H9 (cell line): ENCODE measurements at regions not wholly inside any gene's neighbourhood (a gene's known extent, or its start where the extent isn't known, plus 50 kb on each side); places are given as distances from the start of the nearest gene placed in this dataset.

ENCODE experiments used
- DNase-seq: peaks from one replicate; pipeline ENCODE4 v3.0.0-alpha.2; 2017
- H2AFZ ChIP-seq: one replicate; pipeline ENCODE4 v1.6.1; 2013; ENCODE audit warnings: mild to moderate bottlenecking, low read length, control low read depth, moderate library complexity
- H2AK5ac ChIP-seq: 2 replicates; pipeline ENCODE4 v1.6.1; 2013; ENCODE audit warnings: low read length, control low read depth, mixed read lengths; ENCODE audit not compliant: insufficient read length
- H2BK120ac ChIP-seq: one replicate; pipeline ENCODE4 v1.6.1; 2013; ENCODE audit warnings: low read depth, mild to moderate bottlenecking, low read length, control low read depth, inconsistent platforms; ENCODE audit not compliant: poor library complexity, severe bottlenecking
- H2BK12ac ChIP-seq: 2 replicates; pipeline ENCODE4 v1.6.1; 2013; ENCODE audit warnings: low read length, control low read depth, mixed read lengths, low read depth; ENCODE audit not compliant: insufficient read length
- H2BK15ac ChIP-seq: 2 replicates; pipeline ENCODE4 v1.6.1; 2013; ENCODE audit warnings: low read depth, low read length, control low read depth
- H2BK20ac ChIP-seq: one replicate; pipeline ENCODE4 v1.6.1; 2013; ENCODE audit warnings: low read depth, mild to moderate bottlenecking, low read length, control low read depth, inconsistent platforms; ENCODE audit not compliant: poor library complexity, severe bottlenecking
- H2BK5ac ChIP-seq: 2 replicates; pipeline ENCODE4 v1.6.1; 2013; ENCODE audit warnings: low read length, control low read depth, mixed read lengths; ENCODE audit not compliant: insufficient read length
- H3K14ac ChIP-seq: 2 replicates; pipeline ENCODE4 v1.6.1; 2013; ENCODE audit warnings: low read length, control low read depth; ENCODE audit not compliant: insufficient read depth
- H3K18ac ChIP-seq: 2 replicates; pipeline ENCODE4 v1.6.1; 2013; ENCODE audit warnings: low read depth, mild to moderate bottlenecking, mixed read lengths, low read length, control low read depth; ENCODE audit not compliant: insufficient read length
- H3K23ac ChIP-seq: 2 replicates; pipeline ENCODE4 v1.6.1; 2013; ENCODE audit warnings: low read length, control low read depth, mixed read lengths, low read depth; ENCODE audit not compliant: insufficient read length
- H3K23me2 ChIP-seq: 2 replicates; pipeline ENCODE4 v1.6.1; 2013; ENCODE audit warnings: low read depth, mild to moderate bottlenecking, mixed read lengths, low read length, control low read depth; ENCODE audit not compliant: insufficient read length, poor library complexity, severe bottlenecking
- H3K27ac ChIP-seq: 2 replicates; pipeline ENCODE4 v1.5.1; 2013; ENCODE audit warnings: low read length, control low read depth, mixed read lengths, low read depth; ENCODE audit not compliant: insufficient read length
- H3K27me3 ChIP-seq: 2 replicates; pipeline ENCODE4 v1.6.1; 2013; ENCODE audit warnings: low read length, control low read depth, inconsistent platforms; ENCODE audit not compliant: insufficient read depth
- H3K4ac ChIP-seq: 2 replicates; pipeline ENCODE4 v1.6.1; 2013; ENCODE audit warnings: low read depth, mild to moderate bottlenecking, control low read depth, inconsistent platforms, low read length, moderate library complexity
- H3K4me1 ChIP-seq: 2 replicates; pipeline ENCODE4 v1.6.1; 2013; ENCODE audit warnings: low read length, control low read depth, inconsistent platforms; ENCODE audit not compliant: insufficient read depth
- H3K4me2 ChIP-seq: 2 replicates; pipeline ENCODE4 v1.6.1; 2013; ENCODE audit warnings: low read length, control low read depth, mixed read lengths; ENCODE audit not compliant: insufficient read length, insufficient read depth
- H3K56ac ChIP-seq: 2 replicates; pipeline ENCODE4 v1.6.1; 2013; ENCODE audit warnings: low read depth, mild to moderate bottlenecking, mixed read lengths, low read length, control low read depth; ENCODE audit not compliant: insufficient read length
- H3K79me1 ChIP-seq: 2 replicates; pipeline ENCODE4 v1.6.1; 2013; ENCODE audit warnings: low read depth, mild to moderate bottlenecking, moderate library complexity, low read length, control low read depth, inconsistent platforms; ENCODE audit not compliant: insufficient read depth, poor library complexity, severe bottlenecking
- H3K79me2 ChIP-seq: 2 replicates; pipeline ENCODE4 v1.6.1; 2013; ENCODE audit warnings: low read length, control low read depth, inconsistent platforms; ENCODE audit not compliant: insufficient read depth
- H3K9ac ChIP-seq: 2 replicates; pipeline ENCODE4 v1.6.1; 2013; ENCODE audit warnings: low read length, control low read depth, mixed read lengths; ENCODE audit not compliant: insufficient read length; ENCODE audit errors: extremely low read depth
- H3K9me3 ChIP-seq: one replicate; pipeline ENCODE4 v1.6.1; 2013; ENCODE audit warnings: low read depth, low read length, inconsistent platforms; ENCODE audit not compliant: control insufficient read depth
- H3T11ph ChIP-seq: one replicate; pipeline ENCODE4 v1.6.1; 2013; ENCODE audit warnings: mild to moderate bottlenecking, low read length, control low read depth, inconsistent platforms
- H4K20me1 ChIP-seq: one replicate; pipeline ENCODE4 v1.6.1; 2013; ENCODE audit not compliant: control insufficient read depth, insufficient read length, insufficient read depth
- H4K5ac ChIP-seq: 2 replicates; pipeline ENCODE4 v1.6.1; 2013; ENCODE audit warnings: low read depth, mild to moderate bottlenecking, mixed read lengths, low read length, control low read depth; ENCODE audit not compliant: insufficient read length
- H4K8ac ChIP-seq: replicated peaks from 2 replicates; pipeline ENCODE4 v1.6.1; 2013; ENCODE audit warnings: low read length, control low read depth, mixed read lengths, low read depth; ENCODE audit not compliant: insufficient read length
- H4K91ac ChIP-seq: 2 replicates; pipeline ENCODE4 v1.6.1; 2013; ENCODE audit warnings: low read depth, mild to moderate bottlenecking, moderate library complexity, mixed read lengths, low read length, control low read depth; ENCODE audit not compliant: insufficient read length
- H3K27ac Mint-ChIP-seq, 3 experiments: 2 replicates in 2 of 3; 3 replicates in 1 of 3; pipeline ENCODE4 v1.8.0; 2020 to 2021; ENCODE audit warnings: mixed read lengths in 3 of 3, mild to moderate bottlenecking in 1 of 3, moderate library complexity in 1 of 3
- H3K27me3 Mint-ChIP-seq: 2 replicates; pipeline ENCODE4 v1.8.0; 2021; ENCODE audit warnings: low read depth, mild to moderate bottlenecking, moderate library complexity, mixed read lengths
- H3K36me3 Mint-ChIP-seq, 3 experiments: 2 replicates in 2 of 3; 3 replicates in 1 of 3; pipeline ENCODE4 v1.8.0; 2020 to 2021; ENCODE audit warnings: low read depth in 3 of 3, mixed read lengths in 3 of 3; ENCODE audit not compliant: insufficient read depth in 1 of 3
- H3K4me1 Mint-ChIP-seq, 2 experiments: 2 replicates each; pipeline ENCODE4 v1.8.0; 2020; ENCODE audit warnings: mixed read lengths in 2 of 2
- H3K4me3 Mint-ChIP-seq, 2 experiments: 2 replicates in 1 of 2; 3 replicates in 1 of 2; pipeline ENCODE4 v1.8.0; 2020 to 2021; ENCODE audit warnings: mild to moderate bottlenecking in 2 of 2, mixed read lengths in 2 of 2, moderate library complexity in 1 of 2
- H3K9me3 Mint-ChIP-seq, 2 experiments: 2 replicates in 1 of 2; 3 replicates in 1 of 2; pipeline ENCODE4 v1.8.0; 2020; ENCODE audit warnings: mild to moderate bottlenecking in 2 of 2, mixed read lengths in 2 of 2, moderate library complexity in 1 of 2
- CTCF ChIP-seq: fragments of 200-600 bp; sonication (generic); conservative IDR thresholded peaks from 3 replicates; pipeline ENCODE4 v1.8.0; 2021; ENCODE audit warnings: antibody characterized with exemption, mild to moderate bottlenecking
- WGBS: extraction: QIAGEN DNeasy Blood & Tissue Kit; methylation state at CpG from one replicate; pipeline ENCODE4 v1.1.7; 2013; ENCODE audit warnings: missing lambda C conversion rate, low lambda C conversion rate, mixed read lengths; ENCODE audit not compliant: insufficient read length; ENCODE audit errors: extremely low coverage; 5-methylcytosine and 5-hydroxymethylcytosine counted together

GRCh38 chr1:178625695-178626094 is 99.3 kb upstream of the RALGPS2 start:
- Mint-ChIP-seq H3K27ac (no peak overlapping the region), H3K36me3 (peaks cover 0 to 2% (median 0%) of the 10 kb centered on the region in 3 experiments; a peak in 2 of 7 replicates), H3K4me3 (no peak overlapping the region), H3K27me3 (no peaks in the 10 kb centered on the region; the same call in none of the 2 replicates), H3K9me3 (peaks cover 0 to 1% of the 10 kb centered on the region in 2 experiments; a peak in 1 of 5 replicates), H3K4me1 (peaks cover 11 to 13% of the 10 kb centered on the region in 2 experiments)
- no peak overlapping the region for H3K23ac ChIP-seq
- no peaks in the 10 kb centered on the region for H3K23me2 ChIP-seq
- H3K14ac ChIP-seq: no peak overlapping the region
- H4K20me1 ChIP-seq: no peaks in the 10 kb centered on the region
- H2BK12ac ChIP-seq: no peak overlapping the region
- no peaks in the 10 kb centered on the region for H3K27me3 ChIP-seq
- H3K9ac ChIP-seq: no peak overlapping the region
- H3K4me2 ChIP-seq: no peak overlapping the region
- H3K4ac ChIP-seq: no peak overlapping the region
- DNase-seq: no peak
- no peaks in the 10 kb centered on the region for H3K79me1 ChIP-seq
- no peak overlapping the region for H2BK5ac ChIP-seq
- TF ChIP-seq CTCF: no peak
- no peak overlapping the region for H4K5ac ChIP-seq
- no peaks in the 10 kb centered on the region for H3K79me2 ChIP-seq
- no peak overlapping the region for H2BK120ac ChIP-seq
- no peak overlapping the region for H3K27ac ChIP-seq
- no peak overlapping the region for H3T11ph ChIP-seq
- H2BK15ac ChIP-seq: no peak overlapping the region
- H3K9me3 ChIP-seq: no peaks in the 10 kb centered on the region
- no peak overlapping the region for H3K56ac ChIP-seq
- no peak overlapping the region for H2AK5ac ChIP-seq
- no peak overlapping the region for H2AFZ ChIP-seq
- no CpG with 5 or more reads among the region's 1 CpG for WGBS
- no peak overlapping the region for H4K91ac ChIP-seq
- H4K8ac ChIP-seq: no peak overlapping the region
- no peaks in the 10 kb centered on the region for H3K4me1 ChIP-seq
- H3K18ac ChIP-seq: no peak overlapping the region
- no peak overlapping the region for H2BK20ac ChIP-seq
